ENCODE measurements at regions not wholly inside any gene's neighbourhood (a gene's known extent, or its start where the extent isn't known, plus 50 kb on each side); places are given as distances from the start of the nearest gene placed in this dataset.
"Not testable (repeated sequence)": the region's sequence is repeated elsewhere in the genome, so short reads cannot be mapped to it uniquely, and the experiment has no call there.

DNA sequence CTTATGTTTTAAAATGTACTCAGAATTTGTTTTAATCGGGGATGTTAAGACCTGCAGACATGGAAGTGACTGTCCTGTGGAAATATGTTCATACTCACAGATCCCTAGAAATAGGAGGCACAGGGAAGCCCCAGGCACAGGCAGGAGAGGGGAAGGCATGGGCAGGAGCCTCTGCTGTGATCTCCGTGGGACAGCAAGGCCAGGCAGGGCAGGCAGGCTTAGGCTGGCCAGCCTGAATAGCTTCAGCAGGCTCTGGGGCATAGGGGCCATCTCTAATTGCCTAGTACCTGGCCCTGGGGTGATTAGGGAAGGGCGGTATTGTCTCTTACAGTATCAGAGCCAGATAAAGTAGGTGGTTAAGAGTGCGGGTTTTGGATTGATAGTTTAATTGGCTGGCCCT, 59.8 kb upstream of the PLEKHG4B start:
- intact Hi-C loops (cut with DNase I) = no loop called here

DNA sequence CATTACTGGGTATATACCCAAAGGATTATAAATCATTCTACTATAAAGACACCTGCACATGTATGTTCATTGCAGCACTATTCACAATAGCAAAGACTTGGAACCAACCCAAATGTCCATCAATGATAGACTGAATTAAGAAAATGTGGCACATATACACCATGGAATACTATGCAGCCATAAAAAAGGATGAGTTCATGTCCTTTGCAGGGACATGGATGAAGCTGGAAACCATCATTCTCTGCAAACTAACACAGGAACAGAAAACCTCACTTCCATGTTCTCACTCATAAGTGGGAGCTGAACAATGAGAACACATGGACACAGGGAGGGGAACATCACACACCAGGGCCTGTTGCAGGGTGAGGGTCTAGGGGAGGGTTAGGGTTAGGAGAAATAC, 56.4 kb upstream of the PLEKHG4B start:
- H3K9me3 ChIP-seq (ENCODE audit: control insufficient read depth in 2 of 3, insufficient read depth in 1 of 3, low read length in 3 of 3); FAIRE-seq; H3K9ac ChIP-seq (ENCODE audit: low read length in 3 of 3); H3K36me3 ChIP-seq (ENCODE audit: control insufficient read depth in 2 of 3, insufficient read depth in 3 of 3, low read length in 3 of 3); H3K4me1 ChIP-seq (ENCODE audit: control insufficient read depth in 2 of 3, insufficient read depth in 2 of 3, low read depth in 1 of 3, low read length in 3 of 3); H3K27ac ChIP-seq (ENCODE audit: low read depth in 2 of 2, low read length in 2 of 2); DNase-seq; H3K27me3 ChIP-seq (ENCODE audit: control insufficient read depth, insufficient read depth, low read length); H3K4me3 ChIP-seq (ENCODE audit: low read length in 3 of 3); intact Hi-C loops (cut with DNase I): not testable (repeated sequence)

More for the DNA sequence above, 59.8 kb upstream of the PLEKHG4B start:
- DNase-seq = no peak
- TF ChIP-seq, protein P1, sequence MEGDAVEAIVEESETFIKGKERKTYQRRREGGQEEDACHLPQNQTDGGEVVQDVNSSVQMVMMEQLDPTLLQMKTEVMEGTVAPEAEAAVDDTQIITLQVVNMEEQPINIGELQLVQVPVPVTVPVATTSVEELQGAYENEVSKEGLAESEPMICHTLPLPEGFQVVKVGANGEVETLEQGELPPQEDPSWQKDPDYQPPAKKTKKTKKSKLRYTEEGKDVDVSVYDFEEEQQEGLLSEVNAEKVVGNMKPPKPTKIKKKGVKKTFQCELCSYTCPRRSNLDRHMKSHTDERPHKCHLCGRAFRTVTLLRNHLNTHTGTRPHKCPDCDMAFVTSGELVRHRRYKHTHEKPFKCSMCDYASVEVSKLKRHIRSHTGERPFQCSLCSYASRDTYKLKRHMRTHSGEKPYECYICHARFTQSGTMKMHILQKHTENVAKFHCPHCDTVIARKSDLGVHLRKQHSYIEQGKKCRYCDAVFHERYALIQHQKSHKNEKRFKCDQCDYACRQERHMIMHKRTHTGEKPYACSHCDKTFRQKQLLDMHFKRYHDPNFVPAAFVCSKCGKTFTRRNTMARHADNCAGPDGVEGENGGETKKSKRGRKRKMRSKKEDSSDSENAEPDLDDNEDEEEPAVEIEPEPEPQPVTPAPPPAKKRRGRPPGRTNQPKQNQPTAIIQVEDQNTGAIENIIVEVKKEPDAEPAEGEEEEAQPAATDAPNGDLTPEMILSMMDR (IDR thresholded peaks at IDR 0.05; ENCODE audit: borderline replicate concordance, extremely low read depth, insufficient read depth) = no peak
- no peak overlapping the region for H3K9ac ChIP-seq (ENCODE audit: low read length in 3 of 3)
- no peak for FAIRE-seq
- no peaks in the 10 kb centered on the region for H3K4me1 ChIP-seq (ENCODE audit: control insufficient read depth in 2 of 3, insufficient read depth in 2 of 3, low read depth in 1 of 3, low read length in 3 of 3)
- no peaks in the 10 kb centered on the region for H3K9me3 ChIP-seq (ENCODE audit: control insufficient read depth in 2 of 3, insufficient read depth in 1 of 3, low read length in 3 of 3)
- no peak overlapping the region for H3K4me3 ChIP-seq (ENCODE audit: low read length in 3 of 3)
- H3K27ac ChIP-seq (ENCODE audit: low read depth in 2 of 2, low read length in 2 of 2) = no peak overlapping the region
- H3K36me3 ChIP-seq (ENCODE audit: control insufficient read depth in 2 of 3, insufficient read depth in 3 of 3, low read length in 3 of 3) = no peaks in the 10 kb centered on the region
- no peaks in the 10 kb centered on the region for H3K27me3 ChIP-seq (ENCODE audit: control insufficient read depth, insufficient read depth, low read length)

DNA sequence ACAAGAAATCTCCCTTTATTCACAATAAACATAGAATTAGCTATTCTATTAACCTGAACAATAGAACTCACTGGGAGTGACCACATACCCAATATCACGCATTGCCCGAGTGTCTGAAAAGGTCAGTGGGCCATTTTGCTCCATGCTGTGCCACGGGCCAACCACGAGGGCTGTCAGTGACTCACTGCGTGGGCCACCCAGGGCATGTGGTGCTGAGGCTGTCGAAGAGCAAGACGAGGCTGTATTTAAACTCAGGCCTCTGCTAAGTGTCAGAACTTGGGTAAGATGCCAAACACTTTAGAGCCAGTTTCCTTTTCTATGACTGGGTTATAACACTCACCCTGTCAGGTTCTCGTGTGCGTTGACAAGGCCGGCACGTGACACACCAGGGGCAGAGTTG, 54.8 kb upstream of the PLEKHG4B start:
- H3K4me1 ChIP-seq (ENCODE audit: control insufficient read depth in 2 of 3, insufficient read depth in 2 of 3, low read depth in 1 of 3, low read length in 3 of 3); H3K9me3 ChIP-seq (ENCODE audit: control insufficient read depth in 2 of 3, insufficient read depth in 1 of 3, low read length in 3 of 3); H3K27ac ChIP-seq (ENCODE audit: low read depth in 2 of 2, low read length in 2 of 2); H3K9ac ChIP-seq (ENCODE audit: low read length in 3 of 3); intact Hi-C loops (cut with DNase I); H3K4me3 ChIP-seq (ENCODE audit: low read length in 3 of 3); FAIRE-seq; DNase-seq; H3K27me3 ChIP-seq (ENCODE audit: control insufficient read depth, insufficient read depth, low read length); H3K36me3 ChIP-seq (ENCODE audit: control insufficient read depth in 2 of 3, insufficient read depth in 3 of 3, low read length in 3 of 3): not testable (repeated sequence)

DNA sequence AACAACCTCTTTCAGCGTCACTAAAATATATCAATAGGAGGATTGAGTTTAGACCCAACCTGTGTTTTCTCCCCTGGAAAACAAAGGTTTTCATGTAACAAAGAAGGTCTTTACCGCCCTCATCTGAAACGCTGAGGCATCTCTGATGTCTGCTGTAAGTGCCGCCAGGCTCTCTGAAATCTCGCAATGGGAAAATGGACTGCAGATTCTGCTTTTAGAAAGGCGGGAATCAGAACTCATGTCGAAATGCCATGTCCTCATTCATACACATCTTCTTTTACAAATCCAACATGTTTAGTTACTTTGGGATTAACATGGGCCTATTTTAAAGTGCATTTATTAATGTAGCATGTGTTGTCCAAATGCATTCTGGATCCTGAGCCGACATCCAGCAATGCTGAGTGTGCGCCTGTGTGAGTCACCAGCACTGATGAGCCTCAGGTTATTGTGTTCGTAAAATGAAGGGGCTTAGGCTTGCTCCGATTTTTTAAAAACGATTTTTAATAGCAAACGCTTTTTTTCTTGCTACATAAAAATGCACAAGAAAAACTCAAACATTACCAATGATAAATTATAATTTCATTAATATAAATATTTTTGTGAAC, 51.9 kb upstream of the PLEKHG4B start:
- no peaks in the 10 kb centered on the region for H3K27me3 ChIP-seq (ENCODE audit: control insufficient read depth, insufficient read depth, low read length)
- TF ChIP-seq, protein P1 (IDR thresholded peaks at IDR 0.05; ENCODE audit: borderline replicate concordance, extremely low read depth, insufficient read depth) = no peak
- no peak overlapping the region for H3K27ac ChIP-seq (ENCODE audit: low read depth in 2 of 2, low read length in 2 of 2)
- H3K4me3 ChIP-seq (ENCODE audit: low read length in 3 of 3) = no peak overlapping the region
- H3K4me1 ChIP-seq (ENCODE audit: control insufficient read depth in 2 of 3, insufficient read depth in 2 of 3, low read depth in 1 of 3, low read length in 3 of 3) = no peaks in the 10 kb centered on the region
- H3K9ac ChIP-seq (ENCODE audit: low read length in 3 of 3) = no peak overlapping the region
- H3K9me3 ChIP-seq (ENCODE audit: control insufficient read depth in 2 of 3, insufficient read depth in 1 of 3, low read length in 3 of 3) = no peaks in the 10 kb centered on the region
- DNase-seq (no peak), FAIRE-seq (no peak)
- no peaks in the 10 kb centered on the region for H3K36me3 ChIP-seq (ENCODE audit: control insufficient read depth in 2 of 3, insufficient read depth in 3 of 3, low read length in 3 of 3)
- intact Hi-C loops (cut with DNase I) = no loop called here

Measured in kidney (tissue), 13 donors.